HL-60 (cell line): ENCODE measurements at regions not wholly inside any gene's neighbourhood (a gene's known extent, or its start where the extent isn't known, plus 50 kb on each side); places are given as distances from the start of the nearest gene placed in this dataset.

Source experiments
- GABPA ChIP-seq: IDR thresholded peaks from 2 replicates; pipeline ENCODE4 v1.6.1; 2012; ENCODE audit warnings: low read depth
- POLR2AphosphoS5 ChIP-seq: IDR thresholded peaks from 2 replicates; pipeline ENCODE4 v1.6.1; 2012; ENCODE audit warnings: low read depth
- TF ChIP-seq, protein P1 (sequence below): IDR thresholded peaks from one replicate; pipeline ENCODE4 v1.5.1; 2011; ENCODE audit warnings: low read length, control low read depth, inconsistent platforms; ENCODE audit not compliant: insufficient read depth
- TF ChIP-seq, protein P2 (sequence below): IDR thresholded peaks from 2 replicates; pipeline ENCODE4 v1.6.1; 2012; ENCODE audit warnings: low read depth; ENCODE audit not compliant: insufficient replicate concordance

DNA sequence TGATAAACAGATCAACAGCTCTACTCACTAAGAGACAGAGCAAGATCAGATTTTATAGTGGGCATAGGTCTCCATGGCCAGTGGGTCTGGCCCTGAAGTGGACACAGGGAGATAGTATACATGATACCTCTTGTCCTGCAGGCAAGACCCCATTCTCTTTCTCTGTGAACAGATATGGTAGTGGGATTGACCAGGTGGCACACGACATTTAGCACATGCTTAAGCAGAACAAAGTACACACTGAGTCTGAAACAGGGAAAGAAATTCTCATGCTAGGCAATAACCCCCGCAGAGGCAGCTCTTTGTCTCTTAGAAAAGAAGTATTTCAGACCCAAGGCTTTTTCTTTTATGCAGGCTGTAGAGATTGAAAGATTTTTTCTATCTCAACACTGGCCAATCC is 1331.2 kb downstream of the FSCB start:
- TF ChIP-seq, protein P1, sequence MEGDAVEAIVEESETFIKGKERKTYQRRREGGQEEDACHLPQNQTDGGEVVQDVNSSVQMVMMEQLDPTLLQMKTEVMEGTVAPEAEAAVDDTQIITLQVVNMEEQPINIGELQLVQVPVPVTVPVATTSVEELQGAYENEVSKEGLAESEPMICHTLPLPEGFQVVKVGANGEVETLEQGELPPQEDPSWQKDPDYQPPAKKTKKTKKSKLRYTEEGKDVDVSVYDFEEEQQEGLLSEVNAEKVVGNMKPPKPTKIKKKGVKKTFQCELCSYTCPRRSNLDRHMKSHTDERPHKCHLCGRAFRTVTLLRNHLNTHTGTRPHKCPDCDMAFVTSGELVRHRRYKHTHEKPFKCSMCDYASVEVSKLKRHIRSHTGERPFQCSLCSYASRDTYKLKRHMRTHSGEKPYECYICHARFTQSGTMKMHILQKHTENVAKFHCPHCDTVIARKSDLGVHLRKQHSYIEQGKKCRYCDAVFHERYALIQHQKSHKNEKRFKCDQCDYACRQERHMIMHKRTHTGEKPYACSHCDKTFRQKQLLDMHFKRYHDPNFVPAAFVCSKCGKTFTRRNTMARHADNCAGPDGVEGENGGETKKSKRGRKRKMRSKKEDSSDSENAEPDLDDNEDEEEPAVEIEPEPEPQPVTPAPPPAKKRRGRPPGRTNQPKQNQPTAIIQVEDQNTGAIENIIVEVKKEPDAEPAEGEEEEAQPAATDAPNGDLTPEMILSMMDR, result no peak
- TF ChIP-seq POLR2AphosphoS5 (no peak), GABPA (no peak)
- TF ChIP-seq, protein P2, sequence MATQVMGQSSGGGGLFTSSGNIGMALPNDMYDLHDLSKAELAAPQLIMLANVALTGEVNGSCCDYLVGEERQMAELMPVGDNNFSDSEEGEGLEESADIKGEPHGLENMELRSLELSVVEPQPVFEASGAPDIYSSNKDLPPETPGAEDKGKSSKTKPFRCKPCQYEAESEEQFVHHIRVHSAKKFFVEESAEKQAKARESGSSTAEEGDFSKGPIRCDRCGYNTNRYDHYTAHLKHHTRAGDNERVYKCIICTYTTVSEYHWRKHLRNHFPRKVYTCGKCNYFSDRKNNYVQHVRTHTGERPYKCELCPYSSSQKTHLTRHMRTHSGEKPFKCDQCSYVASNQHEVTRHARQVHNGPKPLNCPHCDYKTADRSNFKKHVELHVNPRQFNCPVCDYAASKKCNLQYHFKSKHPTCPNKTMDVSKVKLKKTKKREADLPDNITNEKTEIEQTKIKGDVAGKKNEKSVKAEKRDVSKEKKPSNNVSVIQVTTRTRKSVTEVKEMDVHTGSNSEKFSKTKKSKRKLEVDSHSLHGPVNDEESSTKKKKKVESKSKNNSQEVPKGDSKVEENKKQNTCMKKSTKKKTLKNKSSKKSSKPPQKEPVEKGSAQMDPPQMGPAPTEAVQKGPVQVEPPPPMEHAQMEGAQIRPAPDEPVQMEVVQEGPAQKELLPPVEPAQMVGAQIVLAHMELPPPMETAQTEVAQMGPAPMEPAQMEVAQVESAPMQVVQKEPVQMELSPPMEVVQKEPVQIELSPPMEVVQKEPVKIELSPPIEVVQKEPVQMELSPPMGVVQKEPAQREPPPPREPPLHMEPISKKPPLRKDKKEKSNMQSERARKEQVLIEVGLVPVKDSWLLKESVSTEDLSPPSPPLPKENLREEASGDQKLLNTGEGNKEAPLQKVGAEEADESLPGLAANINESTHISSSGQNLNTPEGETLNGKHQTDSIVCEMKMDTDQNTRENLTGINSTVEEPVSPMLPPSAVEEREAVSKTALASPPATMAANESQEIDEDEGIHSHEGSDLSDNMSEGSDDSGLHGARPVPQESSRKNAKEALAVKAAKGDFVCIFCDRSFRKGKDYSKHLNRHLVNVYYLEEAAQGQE, result no peak
